H1 (cell line): ENCODE measurements at regions not wholly inside any gene's neighbourhood (a gene's known extent, or its start where the extent isn't known, plus 50 kb on each side); places are given as distances from the start of the nearest gene placed in this dataset.

Experiments
- CTCF ChIA-PET: fragments of 300-600 bp; sonication (Branson Sonifier 250); formaldehyde crosslinking; loops from one replicate; lab custom pipeline; 2021; ENCODE audit not compliant: partially characterized antibody; lab: Charles Lee
- POLR2A ChIA-PET: fragments of 300-600 bp; sonication (Branson Sonifier 250); formaldehyde crosslinking; loops from one replicate; lab custom pipeline; 2021; ENCODE audit warnings: inconsistent platforms; ENCODE audit not compliant: partially characterized antibody; lab: Charles Lee
- DNase-seq, 2 experiments: peaks; one replicate each; pipeline versions ENCODE4 v3.0.0 to v3.0.0-alpha.2; 2010 to 2022; ENCODE audit warnings: low spot score in 2 of 2, low read depth in 1 of 2, mixed read lengths in 1 of 2
- FAIRE-seq: peaks from 2 replicates; lab custom pipeline; 2011; peaks lifted over from hg19 to GRCh38; lab: Jason Lieb, UNC
- H2AFZ ChIP-seq: 2 replicates; pipeline ENCODE4 v1.8.1; 2012; ENCODE audit warnings: low read length, inconsistent platforms
- H2AK5ac ChIP-seq: 2 replicates; pipeline ENCODE4 v1.6.1; 2013; ENCODE audit warnings: low read depth, low read length
- H2BK120ac ChIP-seq: replicated peaks from 2 replicates; pipeline ENCODE3; 2013; ENCODE audit warnings: low read depth, low read length, inconsistent platforms
- H2BK12ac ChIP-seq: 2 replicates; pipeline ENCODE4 v1.6.1; 2013; ENCODE audit warnings: low read depth, low read length
- H2BK15ac ChIP-seq: 2 replicates; pipeline ENCODE4 v1.6.1; 2013; ENCODE audit warnings: low read length
- H2BK20ac ChIP-seq: 2 replicates; pipeline ENCODE4 v1.6.1; 2013; ENCODE audit warnings: low read length
- H2BK5ac ChIP-seq: 2 replicates; pipeline ENCODE4 v1.6.1; 2013; ENCODE audit warnings: low read depth, low read length
- H3K14ac ChIP-seq: 2 replicates; pipeline ENCODE4 v1.6.1; 2013; ENCODE audit warnings: inconsistent platforms; ENCODE audit not compliant: insufficient read length
- H3K18ac ChIP-seq: 2 replicates; pipeline ENCODE4 v1.6.1; 2013; ENCODE audit warnings: low read length; ENCODE audit errors: extremely low read depth
- H3K23ac ChIP-seq: 2 replicates; pipeline ENCODE4 v1.6.1; 2013; ENCODE audit warnings: inconsistent platforms; ENCODE audit not compliant: insufficient read length
- H3K23me2 ChIP-seq: 2 replicates; pipeline ENCODE4 v1.6.1; 2013; ENCODE audit warnings: low read depth, low read length
- H3K27ac ChIP-seq: 2 replicates; pipeline ENCODE4 v1.6.1; 2011; ENCODE audit warnings: low read depth, low read length, inconsistent platforms
- H3K27me3 ChIP-seq, 4 experiments: replicated peaks in 1 of 4; 1 replicate in 1 of 4; 2 replicates in 3 of 4; pipeline versions ENCODE4 v1.6.1 to v1.8.1; 2011 to 2013; ENCODE audit warnings: low read length in 3 of 4, mild to moderate bottlenecking in 3 of 4, inconsistent platforms in 2 of 4, mixed read lengths in 2 of 4, moderate library complexity in 1 of 4; ENCODE audit not compliant: control insufficient read depth in 3 of 4, insufficient read depth in 3 of 4; ENCODE audit errors: extremely low read depth in 1 of 4
- H3K36me3 ChIP-seq, 4 experiments: 2 replicates each; pipeline versions ENCODE4 v1.6.1 to v1.8.1; 2011 to 2013; ENCODE audit warnings: mild to moderate bottlenecking in 4 of 4, low read length in 3 of 4, moderate library complexity in 2 of 4, control low read depth in 1 of 4, inconsistent platforms in 1 of 4; ENCODE audit not compliant: insufficient read depth in 4 of 4, control insufficient read depth in 2 of 4
- H3K4ac ChIP-seq: replicated peaks from 2 replicates; pipeline ENCODE3; 2013; ENCODE audit warnings: low read length, low read depth, mixed read lengths, inconsistent platforms; ENCODE audit not compliant: insufficient read length
- H3K4me1 ChIP-seq, 4 experiments: replicated peaks in 1 of 4; 1 replicate in 1 of 4; 2 replicates in 3 of 4; pipeline versions ENCODE4 v1.6.1 to v1.8.1; 2011 to 2013; ENCODE audit warnings: low read length in 3 of 4, inconsistent platforms in 2 of 4, mixed read lengths in 1 of 4; ENCODE audit not compliant: insufficient read depth in 4 of 4, control insufficient read depth in 3 of 4
- H3K4me2 ChIP-seq, 2 experiments: 2 replicates each; pipeline versions ENCODE4 v1.6.1 to v1.8.1; 2011 to 2013; ENCODE audit warnings: low read depth in 2 of 2, low read length in 2 of 2, control low read depth in 1 of 2, inconsistent platforms in 1 of 2, mild to moderate bottlenecking in 1 of 2; ENCODE audit not compliant: insufficient read depth in 1 of 2
- H3K4me3 ChIP-seq, 4 experiments: fragments of 200-600, 300-600 bp in 1 of 4; sonication (generic), shearing (Covaris generic), sonication (Bioruptor Twin) in 1 of 4; 2 replicates each; pipeline versions ENCODE4 v1.5.1 to v1.8.1; 2011 to 2016; ENCODE audit warnings: low read length in 4 of 4, low read depth in 3 of 4, control low read depth in 2 of 4, inconsistent platforms in 2 of 4, mild to moderate bottlenecking in 2 of 4, mixed read lengths in 1 of 4, moderate library complexity in 1 of 4; ENCODE audit not compliant: insufficient read depth in 2 of 4; ENCODE audit errors: extremely low read depth in 1 of 4
- H3K56ac ChIP-seq: replicated peaks from 2 replicates; pipeline ENCODE3; 2013; ENCODE audit warnings: low read depth, mild to moderate bottlenecking, mixed read lengths, low read length, inconsistent platforms; ENCODE audit not compliant: insufficient read length
- H3K79me1 ChIP-seq: 2 replicates; pipeline ENCODE4 v1.6.1; 2013; ENCODE audit warnings: low read depth, low read length, control low read depth
- H3K79me2 ChIP-seq, 2 experiments: 2 replicates each; pipeline versions ENCODE4 v1.6.1 to v1.8.1; 2012 to 2013; ENCODE audit warnings: low read length in 2 of 2, mild to moderate bottlenecking in 2 of 2, inconsistent platforms in 1 of 2; ENCODE audit not compliant: insufficient read depth in 2 of 2, control insufficient read depth in 1 of 2
- H3K9ac ChIP-seq, 4 experiments: replicated peaks in 1 of 4; 1 replicate in 1 of 4; 2 replicates in 3 of 4; pipeline versions ENCODE4 v1.6.1 to v1.8.1; 2011 to 2013; ENCODE audit warnings: low read depth in 3 of 4, low read length in 3 of 4, control low read depth in 2 of 4, mild to moderate bottlenecking in 2 of 4, moderate library complexity in 2 of 4, inconsistent platforms in 1 of 4; ENCODE audit errors: extremely low read depth in 1 of 4
- H3K9me3 ChIP-seq, 2 experiments: 2 replicates each; pipeline versions ENCODE4 v1.6.1 to v1.8.1; 2012 to 2013; ENCODE audit warnings: mild to moderate bottlenecking in 2 of 2, moderate library complexity in 2 of 2, control low read depth in 1 of 2, inconsistent platforms in 1 of 2, low read depth in 1 of 2, low read length in 1 of 2, mixed read lengths in 1 of 2; ENCODE audit not compliant: insufficient read depth in 2 of 2
- H4K20me1 ChIP-seq, 2 experiments: replicated peaks in 1 of 2; 2 replicates each; pipeline versions ENCODE3 to v1.8.1; 2011 to 2013; ENCODE audit warnings: inconsistent platforms in 2 of 2, low read length in 2 of 2, mild to moderate bottlenecking in 1 of 2; ENCODE audit not compliant: insufficient read depth in 2 of 2, control insufficient read depth in 1 of 2
- H4K5ac ChIP-seq: 2 replicates; pipeline ENCODE4 v1.6.1; 2013; ENCODE audit warnings: low read length, low read depth, mixed read lengths, inconsistent platforms; ENCODE audit not compliant: insufficient read length
- H4K8ac ChIP-seq: 2 replicates; pipeline ENCODE4 v1.8.0; 2013; ENCODE audit warnings: mild to moderate bottlenecking, moderate library complexity, low read length, inconsistent platforms; ENCODE audit not compliant: insufficient read depth; ENCODE audit errors: extremely low read depth
- H4K91ac ChIP-seq: replicated peaks from 2 replicates; pipeline ENCODE3; 2013; ENCODE audit warnings: low read length, mixed read lengths, inconsistent platforms; ENCODE audit not compliant: insufficient read length
- CBX8 ChIP-seq: fragments of 300-800, 300-1000 bp; sonication (generic); IDR thresholded peaks from 2 replicates; pipeline ENCODE4 v1.7.1; 2016; ENCODE audit warnings: low read depth, low read length, borderline replicate concordance
- EGR1 ChIP-seq: IDR thresholded peaks from 2 replicates; pipeline ENCODE4 v1.6.1; 2011; ENCODE audit warnings: low read depth, low read length, borderline replicate concordance
- JUN ChIP-seq: IDR thresholded peaks from 2 replicates; pipeline ENCODE4 v1.6.1; 2011; ENCODE audit warnings: low read depth, mild to moderate bottlenecking, improper control_type of control experiment, low read length
- POLR2A ChIP-seq, 2 experiments: IDR thresholded peaks; 1 replicate in 1 of 2; 2 replicates in 1 of 2; pipeline ENCODE4 v1.6.1; 2011; ENCODE audit warnings: low read depth in 2 of 2, low read length in 2 of 2, mild to moderate bottlenecking in 2 of 2; ENCODE audit errors: control extremely low read depth in 1 of 2
- POLR2AphosphoS5 ChIP-seq: IDR thresholded peaks from 2 replicates; pipeline ENCODE4 v1.6.1; 2011; ENCODE audit warnings: low read depth, low read length
- RNF2 ChIP-seq: fragments of 200-900, 300-1000 bp; sonication (generic); IDR thresholded peaks from 2 replicates; pipeline ENCODE4 v1.7.1; 2016; ENCODE audit warnings: borderline replicate concordance, low read depth, mild to moderate bottlenecking, antibody characterized with exemption, low read length; ENCODE audit not compliant: poor library complexity, severe bottlenecking; ENCODE audit errors: missing control alignments
- SP1 ChIP-seq: IDR thresholded peaks from 2 replicates; pipeline ENCODE4 v1.6.1; 2011; ENCODE audit warnings: low read depth, low read length
- TCF12 ChIP-seq: IDR thresholded peaks from 2 replicates; pipeline ENCODE4 v1.6.1; 2011; ENCODE audit warnings: low read depth, mild to moderate bottlenecking, low read length
- TF ChIP-seq, protein P1 (sequence below): IDR thresholded peaks from 2 replicates; pipeline ENCODE4 v1.6.1; 2011; ENCODE audit warnings: low read length, improper control_type of control experiment

DNA sequence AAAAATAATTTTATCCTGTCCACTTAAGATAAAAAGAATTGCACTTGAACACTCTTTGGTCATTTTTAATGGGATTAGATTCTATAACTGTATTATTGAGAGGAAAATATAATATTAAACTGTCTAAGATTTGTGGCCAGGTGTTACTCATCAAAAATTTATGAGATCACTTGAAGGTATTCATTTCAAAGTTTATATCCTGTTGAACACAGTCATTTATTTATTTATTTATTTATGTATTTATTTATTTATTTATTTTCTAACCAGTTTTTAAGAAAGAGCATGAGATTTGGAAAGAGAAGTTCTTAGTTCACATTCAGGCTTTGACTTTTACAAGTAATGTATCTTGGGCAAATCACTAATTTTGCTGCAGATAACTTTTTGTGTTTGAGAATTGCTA is 692.7 kb downstream of the LTN1 start:
- H3K23me2 ChIP-seq, result no peaks in the 10 kb centered on the region
- no peak overlapping the region for H2AFZ ChIP-seq
- H3K4me3 ChIP-seq, result no peak overlapping the region
- ChIA-PET POLR2A (no interaction called here), CTCF (no interaction called here)
- no peak overlapping the region for H2BK12ac ChIP-seq
- no peaks in the 10 kb centered on the region for H3K36me3 ChIP-seq
- H3K56ac ChIP-seq, result no peak overlapping the region
- no peak overlapping the region for H4K5ac ChIP-seq
- H3K79me2 ChIP-seq, result no peaks in the 10 kb centered on the region
- no peak overlapping the region for H2BK15ac ChIP-seq
- DNase-seq (no peak), FAIRE-seq (no peak)
- no peak overlapping the region for H3K18ac ChIP-seq
- H4K8ac ChIP-seq, result no peak overlapping the region
- no peak overlapping the region for H3K4ac ChIP-seq
- TF ChIP-seq POLR2A (IDR thresholded peaks at IDR 0.05; ENCODE audit: control extremely low read depth in 1 of 2, low read depth in 2 of 2, low read length in 2 of 2) (no peak), SP1 (no peak), CBX8 (no peak), TCF12 (no peak), JUN (no peak), RNF2 (no peak), EGR1 (no peak), POLR2AphosphoS5 (no peak)
- TF ChIP-seq, protein P1, sequence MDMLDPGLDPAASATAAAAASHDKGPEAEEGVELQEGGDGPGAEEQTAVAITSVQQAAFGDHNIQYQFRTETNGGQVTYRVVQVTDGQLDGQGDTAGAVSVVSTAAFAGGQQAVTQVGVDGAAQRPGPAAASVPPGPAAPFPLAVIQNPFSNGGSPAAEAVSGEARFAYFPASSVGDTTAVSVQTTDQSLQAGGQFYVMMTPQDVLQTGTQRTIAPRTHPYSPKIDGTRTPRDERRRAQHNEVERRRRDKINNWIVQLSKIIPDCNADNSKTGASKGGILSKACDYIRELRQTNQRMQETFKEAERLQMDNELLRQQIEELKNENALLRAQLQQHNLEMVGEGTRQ, result no peak
- H4K91ac ChIP-seq, result no peak overlapping the region
- H2BK20ac ChIP-seq, result no peak overlapping the region
- H3K27ac ChIP-seq, result no peak overlapping the region
- no peak overlapping the region for H3K4me2 ChIP-seq
- H3K9ac ChIP-seq, result no peak overlapping the region
- H3K27me3 ChIP-seq, result no peaks in the 10 kb centered on the region
- no peak overlapping the region for H2BK5ac ChIP-seq
- 0 out of 4 replicates have a peak, but pooled peaks cover 0 to 3% of the 10 kb centered on the region in 2 experiments for H3K9me3 ChIP-seq
- H3K4me1 ChIP-seq, result no peaks in the 10 kb centered on the region
- H3K14ac ChIP-seq, result no peak overlapping the region
- H3K23ac ChIP-seq, result no peak overlapping the region
- no peak overlapping the region for H2BK120ac ChIP-seq
- H3K79me1 ChIP-seq, result no peaks in the 10 kb centered on the region
- no peaks in the 10 kb centered on the region for H4K20me1 ChIP-seq
- H2AK5ac ChIP-seq, result no peak overlapping the region
